ENCODE measurements at regions not wholly inside any gene's neighbourhood (a gene's known extent, or its start where the extent isn't known, plus 50 kb on each side); places are given as distances from the start of the nearest gene placed in this dataset.
"Not testable (repeated sequence)": the region's sequence is repeated elsewhere in the genome, so short reads cannot be mapped to it uniquely, and the experiment has no call there.

DNA sequence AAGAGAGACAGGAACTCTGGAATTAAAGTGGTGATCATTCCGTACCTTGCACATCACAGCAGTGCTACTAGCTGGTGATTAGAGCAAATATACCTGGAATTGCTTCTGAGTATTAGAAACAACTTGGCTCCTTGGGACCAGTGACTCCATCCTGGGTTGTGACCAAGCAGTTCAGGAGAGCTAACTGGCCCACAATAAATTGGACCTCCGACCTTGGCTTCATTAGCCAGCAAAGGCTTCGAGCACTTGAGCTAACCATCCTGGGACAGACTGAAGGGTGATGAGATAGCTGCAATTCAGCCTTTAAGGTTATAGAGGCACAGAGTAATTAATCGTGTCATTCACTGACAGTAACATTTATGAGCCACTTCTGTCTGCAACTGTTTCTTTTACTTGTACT is 287.8 kb downstream of the INHBA start:
- ChIA-PET POLR2A (no interaction called here), CTCF (interaction anchor here (1.6 kb wide), 1 partner anchor 15 kb away, joined by 4 read pairs; no protein-coding TSS in a partner anchor)
- DNase-seq (ENCODE audit: extremely low spot score) = no peak
- TF ChIP-seq, protein P1, sequence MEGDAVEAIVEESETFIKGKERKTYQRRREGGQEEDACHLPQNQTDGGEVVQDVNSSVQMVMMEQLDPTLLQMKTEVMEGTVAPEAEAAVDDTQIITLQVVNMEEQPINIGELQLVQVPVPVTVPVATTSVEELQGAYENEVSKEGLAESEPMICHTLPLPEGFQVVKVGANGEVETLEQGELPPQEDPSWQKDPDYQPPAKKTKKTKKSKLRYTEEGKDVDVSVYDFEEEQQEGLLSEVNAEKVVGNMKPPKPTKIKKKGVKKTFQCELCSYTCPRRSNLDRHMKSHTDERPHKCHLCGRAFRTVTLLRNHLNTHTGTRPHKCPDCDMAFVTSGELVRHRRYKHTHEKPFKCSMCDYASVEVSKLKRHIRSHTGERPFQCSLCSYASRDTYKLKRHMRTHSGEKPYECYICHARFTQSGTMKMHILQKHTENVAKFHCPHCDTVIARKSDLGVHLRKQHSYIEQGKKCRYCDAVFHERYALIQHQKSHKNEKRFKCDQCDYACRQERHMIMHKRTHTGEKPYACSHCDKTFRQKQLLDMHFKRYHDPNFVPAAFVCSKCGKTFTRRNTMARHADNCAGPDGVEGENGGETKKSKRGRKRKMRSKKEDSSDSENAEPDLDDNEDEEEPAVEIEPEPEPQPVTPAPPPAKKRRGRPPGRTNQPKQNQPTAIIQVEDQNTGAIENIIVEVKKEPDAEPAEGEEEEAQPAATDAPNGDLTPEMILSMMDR (IDR thresholded peaks at IDR 0.05; ENCODE audit: control extremely low read depth, extremely low read depth, low read depth, missing control alignments) = no peak

DNA sequence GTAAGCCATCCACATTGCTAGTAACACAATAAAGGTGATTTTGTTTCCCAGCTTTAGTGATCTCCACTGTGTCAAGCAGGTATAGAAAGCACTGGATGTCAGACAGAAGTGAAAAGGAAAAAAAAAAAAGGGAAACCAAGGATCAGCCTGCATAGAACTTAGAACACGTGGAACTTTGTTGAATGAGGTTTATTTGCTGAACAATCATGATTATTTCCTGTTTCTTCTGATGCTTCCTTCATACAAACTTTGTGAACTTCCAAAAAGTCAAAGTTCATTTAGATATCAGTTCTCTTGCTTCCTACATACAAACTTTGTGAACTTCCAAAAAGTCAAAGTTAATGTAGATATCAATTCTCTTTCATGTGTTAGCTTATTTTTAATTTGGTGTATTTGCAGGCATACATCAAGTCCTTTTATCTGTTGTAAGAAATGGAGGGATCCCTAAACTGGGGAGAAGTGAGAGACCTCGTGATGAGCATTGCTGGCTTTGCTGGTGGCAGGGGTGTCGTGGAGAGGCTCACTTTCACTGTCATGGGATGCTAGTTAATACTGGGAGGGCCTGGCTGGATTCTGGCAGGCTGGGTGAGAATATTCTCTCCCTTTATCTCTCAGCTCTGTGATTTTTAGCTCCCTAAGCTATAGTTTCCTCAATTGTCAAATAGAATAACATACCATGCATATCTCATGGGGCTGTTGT is 298.4 kb downstream of the INHBA start:
- DNase-seq (ENCODE audit: extremely low spot score) = no peak
- TF ChIP-seq, protein P1 (IDR thresholded peaks at IDR 0.05; ENCODE audit: control extremely low read depth, extremely low read depth, low read depth, missing control alignments) = no peak
- POLR2A ChIA-PET = no interaction called here
- CTCF ChIA-PET = no interaction called here

DNA sequence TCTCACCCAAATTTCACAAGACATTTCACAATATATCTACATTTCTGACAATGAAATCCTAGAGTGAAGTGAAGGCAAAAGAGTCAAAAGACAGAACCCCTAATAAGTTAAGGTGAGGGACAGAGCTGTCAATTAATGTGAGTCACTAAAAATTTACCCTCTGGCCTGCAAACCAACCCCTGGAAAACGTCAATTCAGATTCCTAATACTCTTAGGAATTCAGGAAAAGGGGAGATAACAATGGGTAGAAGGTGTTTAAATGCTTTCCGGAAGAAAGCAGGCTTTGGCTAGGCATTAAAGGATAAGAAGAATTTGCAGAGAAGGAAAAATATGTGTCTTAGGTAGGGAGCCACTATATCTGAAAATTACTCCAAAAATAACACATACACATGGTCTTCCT is 299.6 kb downstream of the INHBA start:
- CTCF ChIA-PET = no interaction called here
- no peak for DNase-seq (ENCODE audit: extremely low spot score)
- TF ChIP-seq, protein P1 (IDR thresholded peaks at IDR 0.05; ENCODE audit: control extremely low read depth, extremely low read depth, low read depth, missing control alignments) = no peak
- POLR2A ChIA-PET = no interaction called here

GRCh38 chr7:41401833-41402232 is 301.1 kb downstream of the INHBA start:
- TF ChIP-seq, protein P1 (IDR thresholded peaks at IDR 0.05; ENCODE audit: control extremely low read depth, extremely low read depth, low read depth, missing control alignments) = no peak
- ChIA-PET CTCF (no interaction called here), POLR2A (no interaction called here)
- DNase-seq (ENCODE audit: extremely low spot score) = no peak

GRCh38 chr7:41399171-41399570 is 303.7 kb downstream of the INHBA start:
- CTCF ChIA-PET = interaction anchor here (1.3 to 1.8 kb wide), 3 partner anchors 13 to 16 kb away, joined by 3 to 4 read pairs (median 4); no protein-coding TSS in a partner anchor

DNA sequence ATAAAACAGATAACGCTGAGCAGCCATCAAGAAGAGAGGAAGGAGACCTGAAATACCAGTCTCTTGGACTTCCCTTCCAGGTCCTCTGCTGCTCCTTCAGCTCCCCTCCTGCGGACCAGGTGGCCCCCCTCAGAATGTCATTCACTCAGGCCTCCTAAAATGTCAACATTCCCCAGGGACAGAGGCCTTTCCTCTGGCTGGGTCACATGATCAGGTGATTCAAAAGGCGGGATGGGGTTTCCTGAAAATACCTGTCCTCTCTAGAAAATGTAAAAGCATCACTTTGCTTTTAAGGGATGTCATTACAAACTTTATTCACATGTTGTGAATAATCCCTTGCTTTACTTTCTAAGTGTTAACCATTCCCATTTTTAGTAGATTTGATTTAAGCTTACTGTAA is 311.1 kb downstream of the INHBA start:
- no peak for DNase-seq (ENCODE audit: extremely low spot score)
- ChIA-PET CTCF (no interaction called here), POLR2A (no interaction called here)
- TF ChIP-seq, protein P1 (IDR thresholded peaks at IDR 0.05; ENCODE audit: control extremely low read depth, extremely low read depth, low read depth, missing control alignments) = no peak

More at GRCh38 chr7:41399171-41399570, 303.7 kb downstream of the INHBA start:
- POLR2A ChIA-PET = no interaction called here
- DNase-seq (ENCODE audit: extremely low spot score) = no peak
- TF ChIP-seq, protein P1 (IDR thresholded peaks at IDR 0.05; ENCODE audit: control extremely low read depth, extremely low read depth, low read depth, missing control alignments) = no peak

- CTCF ChIA-PET; DNase-seq (ENCODE audit: extremely low spot score); POLR2A ChIA-PET: not testable (repeated sequence)
Measured at GRCh38 chr7:41388933-41389332, 314.0 kb downstream of the INHBA start.

Measured in GM10248 (cell line).